WTC11 (cell line): ENCODE measurements at regions not wholly inside any gene's neighbourhood (a gene's known extent, or its start where the extent isn't known, plus 50 kb on each side); places are given as distances from the start of the nearest gene placed in this dataset.

Experiments used
- ATAC-seq: fragments of 200-7000 bp; cut with Tn5 transposase; 2 replicates; pipeline ENCODE4 v1.10.0; 2021; ENCODE audit warnings: mild to moderate bottlenecking, moderate library complexity
- CTCF ChIA-PET: fragments of 300-600 bp; sonication (Branson Sonifier 250); formaldehyde crosslinking; loops from one replicate; lab custom pipeline; 2021; ENCODE audit warnings: antibody characterized with exemption; lab: Charles Lee
- POLR2A ChIA-PET: fragments of 350-600 bp; sonication (Branson Sonifier 250); formaldehyde crosslinking; loops from one replicate; lab custom pipeline; 2021; ENCODE audit warnings: antibody characterized with exemption; lab: Charles Lee
- DNase-seq: peaks from one replicate; pipeline ENCODE4 v3.0.0; 2021; ENCODE audit warnings: low spot score
- H3K27ac Mint-ChIP-seq: 2 replicates; pipeline ENCODE4 v1.8.0; 2021; ENCODE audit warnings: mixed read lengths
- H3K27me3 Mint-ChIP-seq: 2 replicates; pipeline ENCODE4 v1.8.0; 2021; ENCODE audit warnings: low read depth, mild to moderate bottlenecking, moderate library complexity, mixed read lengths
- H3K36me3 Mint-ChIP-seq: 2 replicates; pipeline ENCODE4 v1.8.0; 2021; ENCODE audit warnings: mixed read lengths
- H3K4me1 Mint-ChIP-seq: 2 replicates; pipeline ENCODE4 v1.8.0; 2022; ENCODE audit warnings: mixed read lengths
- H3K4me3 Mint-ChIP-seq: 2 replicates; pipeline ENCODE4 v1.8.0; 2021; ENCODE audit warnings: mild to moderate bottlenecking, moderate library complexity, mixed read lengths
- H3K9me3 Mint-ChIP-seq: 2 replicates; pipeline ENCODE4 v1.8.0; 2021; ENCODE audit warnings: mixed read lengths
- CBFB ChIP-seq: sonication (generic); formaldehyde crosslinking; IDR thresholded peaks from 2 replicates; pipeline ENCODE4 v1.8.1; 2022; ENCODE audit warnings: mild to moderate bottlenecking, low read depth, missing genetic modification reagents
- E2F5 ChIP-seq: sonication (generic); formaldehyde crosslinking; IDR thresholded peaks from 2 replicates; pipeline ENCODE4 v1.8.1; 2022; ENCODE audit warnings: mild to moderate bottlenecking, moderate library complexity, missing genetic modification reagents
- ESRRA ChIP-seq: sonication (generic); formaldehyde crosslinking; IDR thresholded peaks from 2 replicates; pipeline ENCODE4 v1.8.1; 2022; ENCODE audit warnings: mild to moderate bottlenecking, missing genetic modification reagents, borderline replicate concordance
- FOXJ3 ChIP-seq: sonication (generic); formaldehyde crosslinking; IDR thresholded peaks from 2 replicates; pipeline ENCODE4 v1.9.0; 2021; ENCODE audit warnings: missing genetic modification reagents, mild to moderate bottlenecking, borderline replicate concordance
- GABPB1 ChIP-seq: sonication (generic); formaldehyde crosslinking; IDR thresholded peaks from 2 replicates; pipeline ENCODE4 v1.8.1; 2023; ENCODE audit warnings: mild to moderate bottlenecking, missing genetic modification reagents
- GRHL2 ChIP-seq: fragments of 250-450 bp; sonication (Bioruptor Pico); IDR thresholded peaks from 2 replicates; pipeline ENCODE4 v1.8.0; 2022; ENCODE audit warnings: mild to moderate bottlenecking, moderate library complexity; ENCODE audit not compliant: insufficient replicate concordance, severe bottlenecking
- KAT7 ChIP-seq: sonication (generic); formaldehyde crosslinking; IDR thresholded peaks from 2 replicates; pipeline ENCODE4 v1.8.1; 2023; ENCODE audit warnings: missing genetic modification reagents, mild to moderate bottlenecking, borderline replicate concordance
- NFYB ChIP-seq: sonication (generic); formaldehyde crosslinking; conservative IDR thresholded peaks from 2 replicates; pipeline ENCODE4 v1.8.0; 2022; ENCODE audit warnings: low read depth, missing genetic modification reagents
- NR1H2 ChIP-seq: sonication (generic); formaldehyde crosslinking; IDR thresholded peaks from 2 replicates; pipeline ENCODE4 v1.9.0; 2021; ENCODE audit warnings: mild to moderate bottlenecking, moderate library complexity, missing genetic modification reagents
- NR2C2 ChIP-seq: sonication (generic); formaldehyde crosslinking; IDR thresholded peaks from 2 replicates; pipeline ENCODE4 v1.8.0; 2022; ENCODE audit warnings: mild to moderate bottlenecking, missing genetic modification reagents
- PRDM15 ChIP-seq: sonication (generic); formaldehyde crosslinking; IDR thresholded peaks from 2 replicates; pipeline ENCODE4 v1.8.0; 2022; ENCODE audit warnings: missing genetic modification reagents
- PREB ChIP-seq: sonication (generic); formaldehyde crosslinking; IDR thresholded peaks from 2 replicates; pipeline ENCODE4 v1.8.1; 2022; ENCODE audit warnings: mild to moderate bottlenecking, missing genetic modification reagents, moderate library complexity, borderline replicate concordance
- RELA ChIP-seq: sonication (generic); formaldehyde crosslinking; IDR thresholded peaks from 2 replicates; pipeline ENCODE4 v1.8.1; 2022; ENCODE audit warnings: missing genetic modification reagents, mild to moderate bottlenecking, borderline replicate concordance
- TEAD1 ChIP-seq: sonication (generic); formaldehyde crosslinking; IDR thresholded peaks from 2 replicates; pipeline ENCODE4 v1.8.0; 2022; ENCODE audit warnings: mild to moderate bottlenecking, missing genetic modification reagents
- USF1 ChIP-seq: sonication (generic); formaldehyde crosslinking; IDR thresholded peaks from 2 replicates; pipeline ENCODE4 v1.8.0; 2022; ENCODE audit warnings: mild to moderate bottlenecking, missing genetic modification reagents
- USF2 ChIP-seq: sonication (generic); formaldehyde crosslinking; IDR thresholded peaks from 2 replicates; pipeline ENCODE4 v1.8.1; 2023; ENCODE audit warnings: mild to moderate bottlenecking, missing genetic modification reagents, moderate library complexity
- ZNF121 ChIP-seq: sonication (generic); formaldehyde crosslinking; IDR thresholded peaks from 2 replicates; pipeline ENCODE4 v1.8.0; 2023; ENCODE audit warnings: missing genetic modification reagents
- ZNF138 ChIP-seq: sonication (generic); formaldehyde crosslinking; conservative IDR thresholded peaks from 2 replicates; pipeline ENCODE4 v1.8.1; 2022; ENCODE audit warnings: mild to moderate bottlenecking, moderate library complexity, missing genetic modification reagents
- TF ChIP-seq, protein P1 (sequence below): sonication (generic); formaldehyde crosslinking; IDR thresholded peaks from 2 replicates; pipeline ENCODE4 v1.8.0; 2023; ENCODE audit warnings: missing genetic modification reagents, mild to moderate bottlenecking, borderline replicate concordance
- TF ChIP-seq, protein P2 (sequence below): sonication (generic); formaldehyde crosslinking; IDR thresholded peaks from 2 replicates; pipeline ENCODE4 v1.8.1; 2022; ENCODE audit warnings: missing genetic modification reagents, borderline replicate concordance

DNA sequence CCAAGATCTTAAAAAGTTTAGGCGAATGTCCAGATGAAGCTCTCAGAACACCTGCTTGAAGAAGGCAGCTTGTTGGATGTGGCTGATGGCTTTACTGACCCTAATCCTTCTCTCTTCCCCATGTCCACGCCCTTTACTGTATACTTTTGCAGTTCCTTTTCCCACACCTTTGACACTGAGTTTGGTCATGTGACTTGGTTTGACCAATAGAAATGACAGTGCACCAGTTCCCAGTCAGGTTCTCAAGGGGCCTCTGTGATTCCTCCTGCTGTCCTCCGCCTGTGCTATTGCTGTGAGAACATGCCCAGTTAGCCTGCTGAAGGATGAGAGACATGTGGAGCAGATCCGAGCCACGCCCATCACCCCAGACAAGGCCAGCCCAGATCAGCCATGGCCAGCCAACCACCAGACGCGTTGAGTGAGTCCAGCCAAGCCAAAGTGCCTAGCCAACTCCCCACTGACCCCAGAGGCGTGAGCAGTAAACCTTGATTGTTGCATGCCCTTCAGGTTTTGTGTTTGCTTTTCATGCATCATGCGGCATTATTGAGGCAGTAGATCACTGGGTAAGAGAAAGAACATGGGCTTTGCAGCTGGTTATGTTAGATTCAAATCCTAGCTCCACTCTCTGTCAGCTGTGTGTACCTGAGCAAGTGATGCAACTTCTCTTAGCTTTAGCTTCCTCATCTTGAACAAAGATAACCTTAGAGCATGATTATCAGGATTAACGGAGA, 258.0 kb upstream of the SIX2 start:
- H3K4me1 Mint-ChIP-seq = peaks cover 28% of the 10 kb centered on the region
- ChIA-PET POLR2A (interaction anchor here (0.6 kb wide), 1 partner anchor 9 kb away, joined by 5 read pairs; no protein-coding TSS in a partner anchor), CTCF (interaction anchor here (0.7 kb wide), 1 partner anchor 124 kb away, joined by 3 read pairs; no protein-coding TSS in a partner anchor)
- H3K9me3 Mint-ChIP-seq = peaks cover 13% of the 10 kb centered on the region
- no peak overlapping the region for H3K27ac Mint-ChIP-seq
- no peaks in the 10 kb centered on the region; the same call in none of the 2 replicates for H3K27me3 Mint-ChIP-seq
- DNase-seq (no peak), ATAC-seq (no peak; the same call in 1 of the 2 replicates)
- no peak overlapping the region for H3K4me3 Mint-ChIP-seq
- peaks cover 6% of the 10 kb centered on the region; the same call in 1 of the 2 replicates for H3K36me3 Mint-ChIP-seq
- no peak for TF ChIP-seq ESRRA (CRISPR knock-in tag)
- TF ChIP-seq USF2 (CRISPR knock-in tag) = peak; percentile 59; the same call in 1 of the 2 replicates
- peak; percentile 35; the same call in 1 of the 2 replicates for TF ChIP-seq USF1 (CRISPR knock-in tag)

DNA sequence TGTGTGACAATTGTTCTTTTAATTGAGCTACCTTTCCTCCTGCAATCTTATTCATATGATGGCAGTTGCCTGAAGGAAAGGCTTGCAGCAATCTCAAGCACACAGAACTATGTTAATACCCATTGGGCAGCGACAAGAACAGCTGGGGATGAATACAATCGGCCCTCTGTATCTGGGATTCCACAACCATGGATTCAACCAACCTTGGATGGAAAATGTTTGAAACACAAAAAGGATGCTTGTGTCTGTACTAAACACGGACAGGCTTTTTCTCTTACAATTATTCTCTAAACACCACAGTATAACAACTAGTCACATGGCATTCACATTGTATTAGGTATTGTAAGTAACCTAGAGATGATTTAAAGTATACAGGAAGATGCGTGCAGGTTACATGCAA, 256.1 kb upstream of the SIX2 start:
- no peak for DNase-seq

More for the DNA sequence above, 256.1 kb upstream of the SIX2 start:
- Mint-ChIP-seq H3K36me3 (peaks cover 16% of the 10 kb centered on the region), H3K4me1 (peaks cover 35% of the 10 kb centered on the region), H3K27ac (no peak overlapping the region), H3K9me3 (peaks cover 27% of the 10 kb centered on the region), H3K4me3 (no peak overlapping the region), H3K27me3 (peaks cover 8% of the 10 kb centered on the region)
- ATAC-seq = no peak
- CTCF ChIA-PET = interaction anchor here (0.6 kb wide), 1 partner anchor 249 kb away, joined by 3 read pairs; no protein-coding TSS in a partner anchor
- TF ChIP-seq RELA (no peak), GABPB1 (no peak), ZNF138 (CRISPR knock-in tag) (no peak), PRDM15 (CRISPR knock-in tag) (no peak), NFYB (CRISPR knock-in tag) (no peak), TEAD1 (CRISPR knock-in tag) (no peak), PREB (CRISPR knock-in tag) (no peak), NR1H2 (CRISPR knock-in tag) (no peak), KAT7 (CRISPR knock-in tag) (no peak), ZNF121 (CRISPR knock-in tag) (no peak), FOXJ3 (CRISPR knock-in tag) (no peak), CBFB (CRISPR knock-in tag) (no peak), E2F5 (CRISPR knock-in tag) (no peak), GRHL2 (CRISPR knock-in tag) (no peak), NR2C2 (CRISPR knock-in tag) (no peak)
- TF ChIP-seq, protein P1, sequence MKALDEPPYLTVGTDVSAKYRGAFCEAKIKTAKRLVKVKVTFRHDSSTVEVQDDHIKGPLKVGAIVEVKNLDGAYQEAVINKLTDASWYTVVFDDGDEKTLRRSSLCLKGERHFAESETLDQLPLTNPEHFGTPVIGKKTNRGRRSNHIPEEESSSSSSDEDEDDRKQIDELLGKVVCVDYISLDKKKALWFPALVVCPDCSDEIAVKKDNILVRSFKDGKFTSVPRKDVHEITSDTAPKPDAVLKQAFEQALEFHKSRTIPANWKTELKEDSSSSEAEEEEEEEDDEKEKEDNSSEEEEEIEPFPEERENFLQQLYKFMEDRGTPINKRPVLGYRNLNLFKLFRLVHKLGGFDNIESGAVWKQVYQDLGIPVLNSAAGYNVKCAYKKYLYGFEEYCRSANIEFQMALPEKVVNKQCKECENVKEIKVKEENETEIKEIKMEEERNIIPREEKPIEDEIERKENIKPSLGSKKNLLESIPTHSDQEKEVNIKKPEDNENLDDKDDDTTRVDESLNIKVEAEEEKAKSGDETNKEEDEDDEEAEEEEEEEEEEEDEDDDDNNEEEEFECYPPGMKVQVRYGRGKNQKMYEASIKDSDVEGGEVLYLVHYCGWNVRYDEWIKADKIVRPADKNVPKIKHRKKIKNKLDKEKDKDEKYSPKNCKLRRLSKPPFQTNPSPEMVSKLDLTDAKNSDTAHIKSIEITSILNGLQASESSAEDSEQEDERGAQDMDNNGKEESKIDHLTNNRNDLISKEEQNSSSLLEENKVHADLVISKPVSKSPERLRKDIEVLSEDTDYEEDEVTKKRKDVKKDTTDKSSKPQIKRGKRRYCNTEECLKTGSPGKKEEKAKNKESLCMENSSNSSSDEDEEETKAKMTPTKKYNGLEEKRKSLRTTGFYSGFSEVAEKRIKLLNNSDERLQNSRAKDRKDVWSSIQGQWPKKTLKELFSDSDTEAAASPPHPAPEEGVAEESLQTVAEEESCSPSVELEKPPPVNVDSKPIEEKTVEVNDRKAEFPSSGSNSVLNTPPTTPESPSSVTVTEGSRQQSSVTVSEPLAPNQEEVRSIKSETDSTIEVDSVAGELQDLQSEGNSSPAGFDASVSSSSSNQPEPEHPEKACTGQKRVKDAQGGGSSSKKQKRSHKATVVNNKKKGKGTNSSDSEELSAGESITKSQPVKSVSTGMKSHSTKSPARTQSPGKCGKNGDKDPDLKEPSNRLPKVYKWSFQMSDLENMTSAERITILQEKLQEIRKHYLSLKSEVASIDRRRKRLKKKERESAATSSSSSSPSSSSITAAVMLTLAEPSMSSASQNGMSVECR (CRISPR knock-in tag) = no peak
- TF ChIP-seq, protein P2, sequence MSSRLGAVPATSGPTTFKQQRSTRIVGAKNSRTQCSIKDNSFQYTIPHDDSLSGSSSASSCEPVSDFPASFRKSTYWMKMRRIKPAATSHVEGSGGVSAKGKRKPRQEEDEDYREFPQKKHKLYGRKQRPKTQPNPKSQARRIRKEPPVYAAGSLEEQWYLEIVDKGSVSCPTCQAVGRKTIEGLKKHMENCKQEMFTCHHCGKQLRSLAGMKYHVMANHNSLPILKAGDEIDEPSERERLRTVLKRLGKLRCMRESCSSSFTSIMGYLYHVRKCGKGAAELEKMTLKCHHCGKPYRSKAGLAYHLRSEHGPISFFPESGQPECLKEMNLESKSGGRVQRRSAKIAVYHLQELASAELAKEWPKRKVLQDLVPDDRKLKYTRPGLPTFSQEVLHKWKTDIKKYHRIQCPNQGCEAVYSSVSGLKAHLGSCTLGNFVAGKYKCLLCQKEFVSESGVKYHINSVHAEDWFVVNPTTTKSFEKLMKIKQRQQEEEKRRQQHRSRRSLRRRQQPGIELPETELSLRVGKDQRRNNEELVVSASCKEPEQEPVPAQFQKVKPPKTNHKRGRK (CRISPR knock-in tag) = no peak
- POLR2A ChIA-PET = no interaction called here
